Mammary epithelial cell (primary cell): ENCODE measurements at regions not wholly inside any gene's neighbourhood (a gene's known extent, or its start where the extent isn't known, plus 50 kb on each side); places are given as distances from the start of the nearest gene placed in this dataset.

Source experiments
- EZH2 ChIP-seq: IDR thresholded peaks from 2 replicates; pipeline ENCODE4 v1.6.1; 2012; ENCODE audit warnings: low read length, inconsistent platforms, borderline replicate concordance
- TF ChIP-seq, protein P1 (sequence below), 2 donors: IDR thresholded peaks in 1 of 2; conservative IDR thresholded peaks in 1 of 2; 2 replicates each; pipeline ENCODE4 v1.5.1; 2011 to 2012; ENCODE audit warnings: inconsistent platforms in 2 of 2, low read length in 2 of 2, mild to moderate bottlenecking in 2 of 2, control low read depth in 1 of 2, low read depth in 1 of 2; ENCODE audit not compliant: insufficient read depth in 1 of 2; ENCODE audit errors: extremely low read depth in 1 of 2

DNA sequence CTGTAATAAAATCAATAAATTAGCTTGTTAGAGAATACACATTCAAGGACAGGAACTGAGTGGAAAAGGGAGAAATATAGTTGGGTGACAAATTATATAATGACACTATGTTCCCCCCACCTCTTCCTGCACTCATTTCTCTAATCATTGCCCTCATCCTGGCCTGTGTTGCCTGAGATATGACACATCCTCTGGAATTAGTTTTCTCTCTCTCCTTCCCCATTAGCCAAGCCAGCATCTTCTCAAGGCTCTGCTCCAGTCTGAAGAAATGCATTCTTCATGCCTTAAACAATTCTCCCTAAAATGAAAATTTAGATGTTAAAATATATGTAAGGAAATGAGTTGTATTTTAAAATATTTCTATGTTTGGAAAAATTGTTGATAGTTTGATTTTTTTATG is 280.3 kb downstream of the POU4F1 start:
- TF ChIP-seq, protein P1, sequence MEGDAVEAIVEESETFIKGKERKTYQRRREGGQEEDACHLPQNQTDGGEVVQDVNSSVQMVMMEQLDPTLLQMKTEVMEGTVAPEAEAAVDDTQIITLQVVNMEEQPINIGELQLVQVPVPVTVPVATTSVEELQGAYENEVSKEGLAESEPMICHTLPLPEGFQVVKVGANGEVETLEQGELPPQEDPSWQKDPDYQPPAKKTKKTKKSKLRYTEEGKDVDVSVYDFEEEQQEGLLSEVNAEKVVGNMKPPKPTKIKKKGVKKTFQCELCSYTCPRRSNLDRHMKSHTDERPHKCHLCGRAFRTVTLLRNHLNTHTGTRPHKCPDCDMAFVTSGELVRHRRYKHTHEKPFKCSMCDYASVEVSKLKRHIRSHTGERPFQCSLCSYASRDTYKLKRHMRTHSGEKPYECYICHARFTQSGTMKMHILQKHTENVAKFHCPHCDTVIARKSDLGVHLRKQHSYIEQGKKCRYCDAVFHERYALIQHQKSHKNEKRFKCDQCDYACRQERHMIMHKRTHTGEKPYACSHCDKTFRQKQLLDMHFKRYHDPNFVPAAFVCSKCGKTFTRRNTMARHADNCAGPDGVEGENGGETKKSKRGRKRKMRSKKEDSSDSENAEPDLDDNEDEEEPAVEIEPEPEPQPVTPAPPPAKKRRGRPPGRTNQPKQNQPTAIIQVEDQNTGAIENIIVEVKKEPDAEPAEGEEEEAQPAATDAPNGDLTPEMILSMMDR (conservative IDR thresholded peaks at IDR 0.05 in 1 of 2, IDR thresholded peaks at IDR 0.05 in 1 of 2; ENCODE audit: extremely low read depth in 1 of 2, insufficient read depth in 1 of 2, low read depth in 1 of 2, low read length in 2 of 2): no peak
- TF ChIP-seq EZH2: no peak
